ENCODE measurements at regions not wholly inside any gene's neighbourhood (a gene's known extent, or its start where the extent isn't known, plus 50 kb on each side); places are given as distances from the start of the nearest gene placed in this dataset.

- no peak for DNase-seq (ENCODE audit: low read depth in 2 of 2)
Measured at GRCh38 chr7:155995183-155995612, 182.9 kb upstream of the SHH start.

- DNase-seq (ENCODE audit: low read depth in 2 of 2), result no peak
Measured at GRCh38 chr7:155994279-155994811, 182.1 kb upstream of the SHH start.

- DNase-seq (ENCODE audit: low read depth in 2 of 2), result no peak
Measured at GRCh38 chr7:155993420-155994278, 181.4 kb upstream of the SHH start.

- DNase-seq (ENCODE audit: low read depth in 2 of 2), result no peak
Measured at GRCh38 chr7:155992974-155993373, 180.7 kb upstream of the SHH start.

GRCh38 chr7:155992538-155992937 lies 180.3 kb upstream of the SHH start:
- DNase-seq (ENCODE audit: low read depth in 2 of 2), result no peak

- DNase-seq (ENCODE audit: low read depth in 2 of 2), result no peak
Measured at GRCh38 chr7:155992107-155992506, 179.8 kb upstream of the SHH start.

- DNase-seq (ENCODE audit: low read depth in 2 of 2), result no peak
Measured at GRCh38 chr7:155991470-155991869, 179.2 kb upstream of the SHH start.

- DNase-seq (ENCODE audit: low read depth in 2 of 2), result no peak
Measured at GRCh38 chr7:155988416-155988815, 176.2 kb upstream of the SHH start.

GRCh38 chr7:155987681-155988235 lies 175.5 kb upstream of the SHH start:
- DNase-seq (ENCODE audit: low read depth in 2 of 2), result no peak

GRCh38 chr7:155986497-155987160 lies 174.4 kb upstream of the SHH start:
- DNase-seq (ENCODE audit: low read depth in 2 of 2), result no peak

- DNase-seq (ENCODE audit: low read depth in 2 of 2), result no peak
Measured at GRCh38 chr7:155985518-155986250, 173.4 kb upstream of the SHH start.

- no peak for DNase-seq (ENCODE audit: low read depth in 2 of 2)
Measured at GRCh38 chr7:155984609-155985405, 172.5 kb upstream of the SHH start.

GRCh38 chr7:155984028-155984580 lies 171.8 kb upstream of the SHH start:
- no peak for DNase-seq (ENCODE audit: low read depth in 2 of 2)

- no peak for DNase-seq (ENCODE audit: low read depth in 2 of 2)
Measured at GRCh38 chr7:155983176-155983815, 171.0 kb upstream of the SHH start.

- DNase-seq (ENCODE audit: low read depth in 2 of 2), result no peak
Measured at GRCh38 chr7:155981703-155982102, 169.4 kb upstream of the SHH start.

- DNase-seq (ENCODE audit: low read depth in 2 of 2), result no peak
Measured at GRCh38 chr7:155980841-155981240, 168.6 kb upstream of the SHH start.

GRCh38 chr7:155979994-155980393 lies 167.7 kb upstream of the SHH start:
- no peak for DNase-seq (ENCODE audit: low read depth in 2 of 2)

GRCh38 chr7:155979566-155979965 lies 167.3 kb upstream of the SHH start:
- DNase-seq (ENCODE audit: low read depth in 2 of 2), result no peak

GRCh38 chr7:155975490-155975889 lies 163.2 kb upstream of the SHH start:
- no peak for DNase-seq (ENCODE audit: low read depth in 2 of 2)

- no peak for DNase-seq (ENCODE audit: low read depth in 2 of 2)
Measured at GRCh38 chr7:155974186-155974897, 162.1 kb upstream of the SHH start.
